Suppressor macrophage (primary cell): ENCODE measurements at regions not wholly inside any gene's neighbourhood (a gene's known extent, or its start where the extent isn't known, plus 50 kb on each side); places are given as distances from the start of the nearest gene placed in this dataset.

ENCODE experiments used
- DNase-seq, 4 experiments: peaks; one replicate each; pipeline ENCODE4 v3.0.0-alpha.2; 2020 to 2022

GRCh38 chr9:86722706-86723075 lies 224.6 kb downstream of the GAS1 start:
- no peak for DNase-seq

GRCh38 chr9:86721843-86722705 lies 225.2 kb downstream of the GAS1 start:
- no peak for DNase-seq

GRCh38 chr9:86721226-86721781 lies 226.0 kb downstream of the GAS1 start:
- no peak for DNase-seq

GRCh38 chr9:86720639-86721225 lies 226.6 kb downstream of the GAS1 start:
- DNase-seq = no peak

GRCh38 chr9:86718388-86719049 lies 228.8 kb downstream of the GAS1 start:
- DNase-seq = no peak

- DNase-seq = no peak
Measured at GRCh38 chr9:86716326-86716922, 230.9 kb downstream of the GAS1 start.

GRCh38 chr9:86714999-86715398 lies 232.3 kb downstream of the GAS1 start:
- DNase-seq = no peak

- no peak for DNase-seq
Measured at GRCh38 chr9:86713970-86714369, 233.3 kb downstream of the GAS1 start.

GRCh38 chr9:86713470-86713869 lies 233.8 kb downstream of the GAS1 start:
- DNase-seq = no peak

GRCh38 chr9:86708918-86709835 lies 238.1 kb downstream of the GAS1 start:
- DNase-seq = no peak

GRCh38 chr9:86707932-86708510 lies 239.3 kb downstream of the GAS1 start:
- no peak for DNase-seq

GRCh38 chr9:86706391-86706790 lies 240.9 kb downstream of the GAS1 start:
- DNase-seq = no peak

GRCh38 chr9:86705490-86705889 lies 241.8 kb downstream of the GAS1 start:
- DNase-seq = no peak

GRCh38 chr9:86703346-86703745 lies 244.0 kb downstream of the GAS1 start:
- DNase-seq = no peak

GRCh38 chr9:86700629-86701028 lies 246.7 kb downstream of the GAS1 start:
- no peak for DNase-seq

GRCh38 chr9:86697999-86698398 lies 249.3 kb downstream of the GAS1 start:
- DNase-seq = no peak

GRCh38 chr9:86697213-86697612 lies 250.1 kb downstream of the GAS1 start:
- DNase-seq = no peak

GRCh38 chr9:86695910-86696424 lies 251.3 kb downstream of the GAS1 start:
- no peak for DNase-seq

- DNase-seq = no peak
Measured at GRCh38 chr9:86690034-86690433, 257.3 kb downstream of the GAS1 start.

- DNase-seq = peak in 2 of 4 experiments; percentile 6 to 46
Measured at GRCh38 chr9:86687788-86688187, 259.5 kb downstream of the GAS1 start.

- no peak for DNase-seq
Measured at GRCh38 chr9:86685556-86685955, 261.8 kb downstream of the GAS1 start.
